HuH-7.5 (cell line): ENCODE measurements at regions not wholly inside any gene's neighbourhood (a gene's known extent, or its start where the extent isn't known, plus 50 kb on each side); places are given as distances from the start of the nearest gene placed in this dataset.

ENCODE experiments used
- DNase-seq: peaks from one replicate; pipeline ENCODE4 v3.0.0; 2011; ENCODE audit warnings: low spot score

GRCh38 chr10:108521827-108522492 is 1357.5 kb upstream of the SORCS1 start:
- DNase-seq = no peak

GRCh38 chr10:108515821-108516220 is 1351.3 kb upstream of the SORCS1 start:
- no peak for DNase-seq

- DNase-seq = no peak
Measured at GRCh38 chr10:108500396-108500795, 1335.9 kb upstream of the SORCS1 start.

- DNase-seq = no peak
Measured at GRCh38 chr10:108496106-108496505, 1331.6 kb upstream of the SORCS1 start.

- no peak for DNase-seq
Measured at GRCh38 chr10:108490944-108491343, 1326.4 kb upstream of the SORCS1 start.

GRCh38 chr10:108471420-108471819 is 1306.9 kb upstream of the SORCS1 start:
- DNase-seq = no peak

GRCh38 chr10:108469940-108470339 is 1305.4 kb upstream of the SORCS1 start:
- no peak for DNase-seq

- no peak for DNase-seq
Measured at GRCh38 chr10:108465871-108466641, 1301.5 kb upstream of the SORCS1 start.

- DNase-seq = no peak
Measured at GRCh38 chr10:108462005-108462404, 1297.5 kb upstream of the SORCS1 start.

GRCh38 chr10:108454793-108455192 is 1290.3 kb upstream of the SORCS1 start:
- DNase-seq = no peak

GRCh38 chr10:108454224-108454623 is 1289.7 kb upstream of the SORCS1 start:
- DNase-seq = no peak

GRCh38 chr10:108453166-108453565 is 1288.7 kb upstream of the SORCS1 start:
- DNase-seq = no peak

GRCh38 chr10:108452533-108452932 is 1288.0 kb upstream of the SORCS1 start:
- no peak for DNase-seq

- DNase-seq = no peak
Measured at GRCh38 chr10:108450280-108450679, 1285.8 kb upstream of the SORCS1 start.

- no peak for DNase-seq
Measured at GRCh38 chr10:108445746-108446145, 1281.2 kb upstream of the SORCS1 start.

GRCh38 chr10:108443636-108444035 is 1279.1 kb upstream of the SORCS1 start:
- DNase-seq = no peak

GRCh38 chr10:108439397-108439796 is 1274.9 kb upstream of the SORCS1 start:
- no peak for DNase-seq

- DNase-seq = no peak
Measured at GRCh38 chr10:108436096-108436495, 1271.6 kb upstream of the SORCS1 start.

GRCh38 chr10:108434559-108435252 is 1270.2 kb upstream of the SORCS1 start:
- DNase-seq = no peak

GRCh38 chr10:108427146-108427545 is 1262.6 kb upstream of the SORCS1 start:
- DNase-seq = no peak

- no peak for DNase-seq
Measured at GRCh38 chr10:108425283-108425964, 1260.9 kb upstream of the SORCS1 start.

GRCh38 chr10:108424656-108425055 is 1260.2 kb upstream of the SORCS1 start:
- DNase-seq = no peak
